Osteoblast (primary cell): ENCODE measurements at regions not wholly inside any gene's neighbourhood (a gene's known extent, or its start where the extent isn't known, plus 50 kb on each side); places are given as distances from the start of the nearest gene placed in this dataset.

Experiments
- DNase-seq: peaks from one replicate; pipeline ENCODE4 v3.0.0; 2011; ENCODE audit warnings: low spot score, mixed read lengths; ENCODE audit not compliant: insufficient read length; ENCODE audit errors: missing footprints
- H2AFZ ChIP-seq: 2 replicates; pipeline ENCODE4 v1.6.0; 2011; ENCODE audit warnings: mild to moderate bottlenecking, low read length
- H3K27ac ChIP-seq: 2 replicates; pipeline ENCODE4 v1.5.1; 2011; ENCODE audit warnings: mild to moderate bottlenecking, low read depth, low read length, moderate library complexity
- H3K27me3 ChIP-seq: 2 replicates; pipeline ENCODE4 v1.6.0; 2012; ENCODE audit warnings: mild to moderate bottlenecking, control low read depth, inconsistent platforms, low read length, moderate library complexity; ENCODE audit not compliant: insufficient read depth
- H3K36me3 ChIP-seq: 2 replicates; pipeline ENCODE4 v1.5.1; 2011; ENCODE audit warnings: mild to moderate bottlenecking, low read length, control low read depth, moderate library complexity; ENCODE audit not compliant: insufficient read depth
- H3K4me1 ChIP-seq: 2 replicates; pipeline ENCODE4 v1.5.1; 2011; ENCODE audit warnings: mild to moderate bottlenecking, low read length, control low read depth, moderate library complexity; ENCODE audit not compliant: insufficient read depth
- H3K4me2 ChIP-seq: 2 replicates; pipeline ENCODE4 v1.6.0; 2011; ENCODE audit warnings: mild to moderate bottlenecking, low read length; ENCODE audit not compliant: insufficient read depth
- H3K4me3 ChIP-seq: fragments of 200-600 bp; sonication (generic); 3 replicates; pipeline ENCODE4 v1.5.1; 2012; ENCODE audit warnings: mild to moderate bottlenecking, low read length, inconsistent platforms; ENCODE audit not compliant: insufficient read depth
- H3K79me2 ChIP-seq: 2 replicates; pipeline ENCODE4 v1.6.0; 2012; ENCODE audit warnings: mild to moderate bottlenecking, low read length, control low read depth, inconsistent platforms; ENCODE audit not compliant: insufficient read depth
- H3K9me3 ChIP-seq: 2 replicates; pipeline ENCODE4 v1.5.1; 2011; ENCODE audit warnings: low read depth, low read length, control low read depth
- H4K20me1 ChIP-seq: 2 replicates; pipeline ENCODE4 v1.6.0; 2012; ENCODE audit warnings: mild to moderate bottlenecking, low read length, control low read depth; ENCODE audit not compliant: insufficient read depth
- TF ChIP-seq, protein P1 (sequence below): IDR thresholded peaks from 2 replicates; pipeline ENCODE4 v1.5.1; 2011; ENCODE audit warnings: mild to moderate bottlenecking, low read depth, low read length, moderate library complexity; ENCODE audit errors: extremely low read depth

- Histone ChIP-seq H2AFZ (no peak overlapping the region), H3K27ac (peak overlapping the region; percentile 39), H3K36me3 (no peaks in the 10 kb centered on the region), H4K20me1 (no peaks in the 10 kb centered on the region), H3K4me3 (no peak overlapping the region), H3K27me3 (no peaks in the 10 kb centered on the region), H3K4me2 (no peak overlapping the region), H3K4me1 (peaks cover 30% of the 10 kb centered on the region), H3K9me3 (no peaks in the 10 kb centered on the region), H3K79me2 (no peaks in the 10 kb centered on the region)
- no peak for DNase-seq
- TF ChIP-seq, protein P1, sequence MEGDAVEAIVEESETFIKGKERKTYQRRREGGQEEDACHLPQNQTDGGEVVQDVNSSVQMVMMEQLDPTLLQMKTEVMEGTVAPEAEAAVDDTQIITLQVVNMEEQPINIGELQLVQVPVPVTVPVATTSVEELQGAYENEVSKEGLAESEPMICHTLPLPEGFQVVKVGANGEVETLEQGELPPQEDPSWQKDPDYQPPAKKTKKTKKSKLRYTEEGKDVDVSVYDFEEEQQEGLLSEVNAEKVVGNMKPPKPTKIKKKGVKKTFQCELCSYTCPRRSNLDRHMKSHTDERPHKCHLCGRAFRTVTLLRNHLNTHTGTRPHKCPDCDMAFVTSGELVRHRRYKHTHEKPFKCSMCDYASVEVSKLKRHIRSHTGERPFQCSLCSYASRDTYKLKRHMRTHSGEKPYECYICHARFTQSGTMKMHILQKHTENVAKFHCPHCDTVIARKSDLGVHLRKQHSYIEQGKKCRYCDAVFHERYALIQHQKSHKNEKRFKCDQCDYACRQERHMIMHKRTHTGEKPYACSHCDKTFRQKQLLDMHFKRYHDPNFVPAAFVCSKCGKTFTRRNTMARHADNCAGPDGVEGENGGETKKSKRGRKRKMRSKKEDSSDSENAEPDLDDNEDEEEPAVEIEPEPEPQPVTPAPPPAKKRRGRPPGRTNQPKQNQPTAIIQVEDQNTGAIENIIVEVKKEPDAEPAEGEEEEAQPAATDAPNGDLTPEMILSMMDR: no peak
Observed at GRCh38 chr16:14365200-14365851, 264.7 kb downstream of the PARN start.

DNA sequence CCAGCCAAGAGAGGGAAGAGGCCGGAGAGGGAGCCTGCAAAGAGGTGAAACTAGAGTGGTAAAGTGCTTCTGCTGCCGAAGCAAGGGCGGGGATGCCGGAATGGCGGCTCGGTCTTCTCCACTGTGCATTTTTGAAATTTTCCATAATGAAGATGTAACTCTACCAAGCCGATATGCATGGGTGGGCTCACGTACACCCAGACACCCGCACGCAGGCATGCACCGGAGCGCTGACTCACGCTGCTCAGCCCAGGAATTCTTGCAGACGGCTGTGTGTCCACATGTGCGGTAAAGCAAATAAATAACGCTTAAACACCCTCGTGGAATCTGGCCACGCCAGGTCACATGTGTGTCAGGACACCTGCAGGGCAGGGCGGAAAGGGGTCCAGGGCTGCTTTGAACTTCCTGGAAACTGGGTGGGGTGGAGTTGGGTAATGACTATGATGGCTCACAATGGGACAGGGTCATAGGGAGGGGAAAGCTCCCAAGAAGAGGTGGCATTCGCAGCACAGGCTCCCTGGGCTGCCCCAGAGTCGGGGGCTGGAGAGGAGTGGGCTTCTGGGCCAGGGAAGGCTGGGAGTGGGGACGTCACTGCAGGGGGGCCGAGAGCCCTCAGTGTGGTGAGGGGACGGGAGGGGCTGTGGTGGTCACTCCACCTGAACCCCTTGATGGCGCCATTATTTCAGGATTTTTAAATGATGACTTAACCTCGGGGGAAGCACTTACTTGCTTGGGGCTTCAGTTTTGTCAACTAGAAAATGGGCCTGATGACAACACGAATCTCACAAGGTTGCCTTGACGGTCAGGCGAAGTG is 265.5 kb downstream of the PARN start:
- Histone ChIP-seq H3K27me3 (no peaks in the 10 kb centered on the region), H3K4me1 (peaks cover 26% of the 10 kb centered on the region), H3K9me3 (no peaks in the 10 kb centered on the region), H3K4me3 (peak overlapping the region; percentile 38), H2AFZ (peak overlapping the region; percentile 15), H3K27ac (peak overlapping the region; percentile 80), H3K36me3 (no peaks in the 10 kb centered on the region), H4K20me1 (no peaks in the 10 kb centered on the region), H3K4me2 (peak overlapping the region; percentile 67), H3K79me2 (no peaks in the 10 kb centered on the region)
- DNase-seq: peak; percentile 90
- TF ChIP-seq, protein P1: no peak

GRCh38 chr16:14364112-14364385 is 266.0 kb downstream of the PARN start:
- TF ChIP-seq, protein P1: no peak
- Histone ChIP-seq H3K9me3 (no peaks in the 10 kb centered on the region), H2AFZ (no peak overlapping the region), H4K20me1 (no peaks in the 10 kb centered on the region), H3K4me1 (peaks cover 26% of the 10 kb centered on the region), H3K36me3 (no peaks in the 10 kb centered on the region), H3K4me2 (peak overlapping the region; percentile 67), H3K27me3 (no peaks in the 10 kb centered on the region), H3K4me3 (peak overlapping the region; percentile 38), H3K27ac (peak overlapping the region; percentile 80), H3K79me2 (no peaks in the 10 kb centered on the region)
- no peak for DNase-seq

GRCh38 chr16:14362774-14363371 is 267.2 kb downstream of the PARN start:
- Histone ChIP-seq H3K27me3 (no peaks in the 10 kb centered on the region), H3K4me2 (peak overlapping the region; percentile 91), H3K9me3 (no peaks in the 10 kb centered on the region), H4K20me1 (no peaks in the 10 kb centered on the region), H3K4me3 (peak overlapping the region; percentile 62), H3K79me2 (no peaks in the 10 kb centered on the region), H3K27ac (peak overlapping the region; percentile 9), H2AFZ (peak overlapping the region; percentile 58), H3K4me1 (peaks cover 26% of the 10 kb centered on the region), H3K36me3 (no peaks in the 10 kb centered on the region)
- TF ChIP-seq, protein P1: no peak
- DNase-seq: peak; percentile 80
